Activated T-cell treated with anti-CD3 and anti-CD28 coated beads for 4 hours (primary cell): ENCODE measurements at regions not wholly inside any gene's neighbourhood (a gene's known extent, or its start where the extent isn't known, plus 50 kb on each side); places are given as distances from the start of the nearest gene placed in this dataset.
"Not testable (repeated sequence)": the region's sequence is repeated elsewhere in the genome, so short reads cannot be mapped to it uniquely, and the experiment has no call there.

Experiments used
- DNase-seq: peaks from one replicate; pipeline ENCODE4 v3.0.0-alpha.2; 2020

DNA sequence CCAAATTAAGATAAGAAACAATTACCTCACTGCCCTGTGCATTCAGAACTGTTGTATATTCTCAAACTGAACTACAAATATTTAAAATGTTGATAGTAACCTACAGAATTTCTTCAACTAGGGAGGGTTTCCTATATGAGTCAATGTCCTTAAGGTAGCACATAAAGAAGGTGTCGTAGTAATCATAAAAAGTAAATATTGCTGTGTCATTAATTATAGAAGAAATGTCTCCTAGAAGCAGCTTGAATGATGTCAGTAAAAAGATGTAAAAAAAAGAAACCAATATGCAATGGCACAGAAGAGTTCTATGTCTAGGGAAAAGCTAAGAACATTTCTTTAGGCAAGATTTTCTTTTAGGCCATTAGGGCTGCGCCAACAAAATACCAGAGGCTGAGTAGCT is 559.6 kb upstream of the EPHA5 start:
- DNase-seq: no peak

DNA sequence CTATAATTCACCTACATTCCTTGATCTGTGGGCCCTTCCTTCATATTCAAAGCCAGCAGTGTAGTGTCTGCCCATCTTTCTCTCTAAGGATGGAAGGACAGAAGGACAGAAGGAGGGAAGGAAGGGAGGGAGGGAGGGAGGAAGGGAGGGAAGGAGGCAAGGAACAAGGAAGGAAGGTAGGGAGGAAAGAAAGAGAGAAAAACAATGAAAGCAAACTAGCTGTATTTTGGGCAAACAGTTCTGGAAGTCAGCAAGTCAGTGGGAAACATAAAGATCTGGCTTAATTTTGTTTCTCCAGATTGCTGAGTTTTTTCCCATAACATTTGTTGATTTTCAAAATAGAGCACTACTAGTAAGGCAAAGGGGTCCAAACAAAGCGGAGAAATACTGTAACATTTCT is 555.2 kb upstream of the EPHA5 start:
- DNase-seq: no peak

DNA sequence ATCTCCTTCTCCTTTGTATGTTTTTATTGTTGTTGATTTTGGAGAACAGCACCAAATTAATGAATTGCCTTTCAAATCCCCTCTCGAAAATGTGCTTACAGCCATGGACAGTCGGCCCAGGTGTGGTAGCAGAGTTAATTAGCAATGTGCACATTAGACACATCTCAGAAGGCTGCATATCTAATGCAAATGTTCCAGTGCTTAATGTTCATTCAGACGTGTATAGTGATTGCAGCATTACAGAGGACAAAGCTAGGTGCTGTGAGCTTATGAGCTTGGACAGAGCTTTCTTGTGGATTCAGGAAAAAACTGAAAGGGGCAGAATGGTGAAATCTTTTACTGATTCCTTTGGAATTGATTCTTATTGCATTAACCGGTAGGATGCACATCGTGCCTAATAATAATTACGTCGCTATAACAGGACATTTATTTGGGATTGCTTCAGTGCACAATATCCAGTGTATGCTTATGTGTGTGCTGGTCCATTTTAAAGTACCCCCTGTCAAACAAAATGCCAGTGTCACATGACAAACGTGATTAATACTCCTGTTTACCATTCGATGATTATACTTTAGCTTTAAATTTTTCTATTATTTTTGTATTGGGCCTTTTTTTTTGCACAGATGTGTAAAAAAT is 552.9 kb upstream of the EPHA5 start:
- no peak for DNase-seq

DNA sequence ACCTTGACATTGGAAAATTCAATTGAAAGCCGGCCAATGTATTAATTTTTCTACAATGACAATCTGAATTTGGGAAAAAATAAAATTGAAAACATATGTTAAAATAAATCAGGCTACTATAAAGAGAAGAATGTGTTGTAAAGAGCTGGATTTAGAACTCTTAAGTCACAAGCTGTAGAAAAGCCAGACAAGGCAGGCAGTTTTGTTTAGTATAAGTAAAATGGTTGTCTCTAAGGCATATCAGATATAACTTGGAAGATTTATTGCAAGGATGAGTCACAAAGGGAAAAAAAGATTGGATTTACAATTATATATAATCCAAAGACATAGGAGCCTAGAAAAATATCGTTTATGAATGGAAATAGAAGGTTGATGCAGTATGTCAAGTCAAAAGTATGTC is 549.1 kb upstream of the EPHA5 start:
- DNase-seq: no peak

DNA sequence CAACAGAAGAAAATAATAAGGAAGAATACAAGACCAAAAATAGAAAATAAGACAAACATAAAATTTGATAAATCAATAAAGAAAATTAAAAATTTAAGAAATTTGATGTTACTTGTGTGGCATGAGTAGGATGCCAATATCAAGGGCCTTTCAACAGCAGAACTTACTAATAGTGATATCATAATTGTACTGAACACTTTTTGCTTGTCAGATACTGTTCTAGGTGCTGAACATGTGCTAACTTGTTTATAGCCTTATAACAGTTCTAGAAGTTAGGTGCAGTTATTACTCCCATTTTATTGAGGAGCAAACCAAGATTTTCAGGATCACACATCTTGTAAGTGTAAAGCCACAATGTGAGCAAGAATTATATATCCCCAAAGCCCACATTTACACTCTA is 546.0 kb upstream of the EPHA5 start:
- DNase-seq: no peak

DNA sequence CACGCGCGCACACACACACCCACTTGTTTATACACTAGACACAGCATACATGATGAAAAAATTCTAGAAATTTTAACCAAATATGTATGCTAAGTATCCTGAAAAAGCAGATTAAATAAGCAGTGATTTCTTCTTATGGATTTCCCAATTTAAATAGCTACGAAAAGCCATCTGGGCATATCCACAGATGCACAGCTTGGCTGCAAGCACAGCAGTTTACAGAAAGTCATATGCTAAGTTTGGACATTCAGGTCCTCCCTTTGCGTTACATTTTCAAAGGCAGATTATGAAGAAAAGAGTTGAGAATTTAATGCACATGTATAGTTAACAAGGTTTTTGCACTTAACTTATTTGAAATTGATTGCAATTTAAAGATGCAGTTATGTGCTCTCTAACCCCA is 542.2 kb upstream of the EPHA5 start:
- no peak for DNase-seq

DNA sequence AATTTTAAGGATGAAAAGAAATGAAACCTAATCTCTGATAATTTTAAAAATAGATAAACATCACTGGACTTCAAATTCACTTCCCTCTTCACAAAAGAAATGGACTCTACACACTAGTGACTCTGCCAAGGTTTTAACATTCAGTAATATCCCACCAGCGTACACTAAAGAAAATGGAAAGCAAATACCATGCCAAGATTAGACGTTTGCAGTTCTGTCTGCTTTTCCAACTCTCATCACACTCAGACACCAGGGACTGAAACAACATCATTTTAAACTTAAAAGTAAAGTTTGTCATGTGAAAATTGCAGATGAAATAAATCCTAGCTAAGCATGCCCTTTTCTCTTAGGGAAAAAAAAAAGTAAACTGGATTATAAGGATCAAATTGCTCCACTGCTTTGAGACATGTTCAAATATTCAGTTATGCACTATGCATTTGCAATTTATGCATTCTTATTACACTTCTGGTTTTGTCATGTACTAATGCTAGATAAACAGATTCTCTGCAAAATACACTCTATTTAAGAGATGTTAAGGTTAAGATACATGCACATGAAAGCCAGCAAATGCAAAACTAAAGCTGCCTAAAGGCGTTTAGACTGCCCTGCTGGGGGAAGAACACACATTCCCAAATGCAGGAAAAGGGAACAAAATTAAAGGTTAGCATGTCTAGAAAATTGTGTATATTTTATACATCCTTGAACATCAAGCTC is 534.4 kb upstream of the EPHA5 start:
- DNase-seq: no peak

DNA sequence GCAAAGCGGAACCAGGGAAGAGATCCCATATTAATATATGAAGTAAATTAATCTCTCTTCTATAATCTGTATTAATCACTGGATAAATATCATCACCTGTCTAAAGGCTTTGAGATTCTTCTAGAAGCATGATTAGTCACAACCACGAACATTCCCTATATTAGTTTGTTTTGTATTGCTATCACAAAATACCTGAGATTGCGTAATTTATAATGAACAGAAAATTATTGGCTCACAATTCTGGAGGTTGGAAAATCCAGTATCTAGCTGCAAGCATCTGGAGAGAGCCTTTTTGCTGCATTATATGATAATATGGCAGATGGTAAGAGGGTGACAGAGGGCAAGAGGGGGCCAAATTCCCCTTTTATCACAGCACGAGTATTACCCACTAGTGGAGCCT is 532.6 kb upstream of the EPHA5 start:
- no peak for DNase-seq

DNA sequence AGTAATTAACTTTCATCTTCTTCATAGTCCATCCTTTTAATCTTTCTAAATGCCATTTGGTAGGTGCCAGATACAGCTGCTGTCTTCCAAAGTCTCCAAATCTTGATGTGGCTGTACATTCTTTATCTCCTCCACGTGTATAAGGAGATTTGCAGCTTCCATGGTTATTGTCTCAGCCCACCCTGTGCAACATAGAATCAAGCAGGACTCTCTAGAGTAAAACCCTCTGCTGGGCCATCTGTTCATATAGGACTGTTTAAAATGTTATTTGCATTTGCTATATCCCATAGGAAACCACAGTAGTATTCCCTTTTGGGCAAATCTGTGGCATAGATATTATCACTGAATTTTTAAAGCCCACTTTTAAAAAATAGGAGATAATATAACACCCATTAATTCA is 527.2 kb upstream of the EPHA5 start:
- no peak for DNase-seq

DNA sequence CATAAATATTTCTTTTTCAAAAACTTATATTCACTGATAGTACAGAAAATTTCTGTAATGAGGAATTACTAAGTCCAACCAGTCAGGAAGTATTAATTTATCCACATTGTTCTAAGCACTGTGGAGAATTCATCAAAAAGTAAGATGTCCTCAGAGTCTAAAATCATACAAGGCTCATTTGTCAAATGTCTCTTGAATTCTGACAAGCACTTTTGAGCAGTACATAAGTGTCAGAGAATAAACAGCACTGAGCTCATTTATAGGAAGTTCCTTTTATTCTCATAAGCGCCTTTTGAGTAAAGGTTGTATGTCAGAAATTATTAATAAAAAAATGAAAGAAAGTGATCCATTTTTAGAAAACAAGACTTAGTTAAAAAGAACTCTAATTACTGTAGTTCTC is 523.2 kb upstream of the EPHA5 start:
- no peak for DNase-seq

DNA sequence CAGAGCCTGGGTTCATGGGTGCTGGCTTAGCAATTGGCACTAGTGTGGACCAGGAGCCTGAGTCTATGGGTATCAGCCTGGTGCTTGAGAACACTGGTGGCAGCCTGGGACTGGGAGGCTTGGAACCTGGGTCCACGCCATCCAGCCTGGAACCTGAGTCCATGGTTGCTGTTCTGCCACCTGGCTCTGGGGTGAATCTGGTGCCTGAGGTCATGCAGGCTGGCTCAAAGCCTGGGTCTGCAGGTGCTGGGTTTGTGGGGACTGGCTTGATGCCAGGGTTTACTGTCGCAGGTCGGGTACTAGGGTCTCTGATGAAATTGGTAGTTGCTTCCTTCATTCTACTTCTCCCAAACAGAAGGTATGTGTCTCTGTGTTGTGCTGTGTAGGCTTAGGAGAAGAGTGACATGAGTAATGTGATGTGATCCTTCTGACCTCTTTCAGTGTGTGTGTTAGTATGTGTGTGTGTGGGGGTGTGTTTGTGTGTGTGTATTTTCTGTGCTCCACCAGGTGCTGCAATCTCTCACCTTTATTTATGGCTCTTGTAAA is 517.0 kb upstream of the EPHA5 start:
- DNase-seq: no peak

DNA sequence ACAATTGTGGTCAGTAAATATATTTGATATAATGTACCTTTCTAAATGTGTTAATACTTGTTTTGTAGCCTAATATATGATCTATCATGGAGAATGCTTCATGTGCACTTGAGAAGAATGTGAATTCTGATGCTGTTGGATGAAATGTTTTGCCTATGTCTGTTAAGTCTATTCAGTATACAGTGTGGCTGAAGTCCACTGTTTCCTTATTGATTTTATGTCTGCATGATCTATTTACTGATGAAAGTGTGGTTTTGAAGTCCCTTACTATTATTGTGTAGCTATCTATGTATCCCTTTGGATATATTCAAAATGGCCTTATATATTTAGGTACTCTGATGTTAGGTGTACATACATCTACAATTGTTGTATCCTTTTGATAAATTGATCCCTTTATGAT is 515.8 kb upstream of the EPHA5 start:
- DNase-seq: no peak

DNA sequence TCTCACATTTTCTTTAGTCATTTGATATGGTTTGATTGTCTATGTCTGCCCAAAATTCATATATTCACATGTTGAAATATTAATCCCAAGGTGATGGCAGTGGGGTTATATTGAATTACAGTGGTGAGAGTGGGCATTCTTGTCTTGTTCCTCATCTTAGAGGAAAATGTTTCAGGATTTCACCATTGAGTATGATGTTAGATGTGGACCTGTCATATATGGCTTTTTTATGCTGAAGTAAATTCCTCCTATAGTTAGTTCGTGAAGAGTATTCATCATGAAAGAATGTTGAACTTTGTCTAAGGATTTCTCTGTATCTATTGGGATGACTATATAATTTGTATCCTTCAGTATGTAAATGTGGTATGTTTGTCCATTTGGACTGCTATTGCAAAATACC is 512.3 kb upstream of the EPHA5 start:
- DNase-seq: no peak

DNA sequence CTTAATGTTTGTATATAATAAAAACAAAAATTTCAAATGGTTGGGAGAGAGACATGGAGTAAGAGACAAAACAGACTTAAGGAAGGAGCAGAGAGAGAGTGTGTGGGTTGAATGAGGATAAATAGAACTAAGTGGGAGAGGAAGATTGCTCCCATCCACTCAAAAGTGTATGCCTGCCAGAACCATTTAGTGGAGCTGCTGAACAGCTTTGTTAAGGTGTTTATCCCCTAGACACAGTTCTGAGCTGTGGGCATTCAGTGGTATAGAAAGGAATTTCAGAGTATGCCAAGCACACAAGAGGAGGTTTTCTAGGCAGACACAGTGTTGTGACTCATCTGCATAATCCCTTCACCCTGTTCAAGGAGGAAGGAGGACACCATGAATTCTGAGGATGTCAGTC is 508.6 kb upstream of the EPHA5 start:
- no peak for DNase-seq

DNA sequence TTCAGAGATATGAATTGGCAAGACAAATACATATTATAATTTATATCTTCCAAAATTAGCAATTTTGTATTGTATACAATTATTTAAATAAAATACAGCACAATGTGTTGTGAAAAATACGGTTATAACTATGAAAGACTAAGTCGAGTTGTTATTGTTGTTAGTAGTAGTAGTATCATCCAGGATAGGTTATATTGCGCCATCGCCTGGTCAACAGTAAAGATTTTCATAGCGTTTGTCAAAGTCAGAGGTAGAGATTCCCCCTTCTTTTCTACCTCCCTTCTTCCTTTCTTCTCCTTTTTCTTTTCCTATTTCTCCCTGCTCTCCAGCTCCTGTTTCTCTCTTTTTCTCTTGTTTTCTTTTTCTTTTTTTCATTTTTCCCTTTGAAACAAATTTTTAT is 499.1 kb upstream of the EPHA5 start:
- DNase-seq: no peak

DNA sequence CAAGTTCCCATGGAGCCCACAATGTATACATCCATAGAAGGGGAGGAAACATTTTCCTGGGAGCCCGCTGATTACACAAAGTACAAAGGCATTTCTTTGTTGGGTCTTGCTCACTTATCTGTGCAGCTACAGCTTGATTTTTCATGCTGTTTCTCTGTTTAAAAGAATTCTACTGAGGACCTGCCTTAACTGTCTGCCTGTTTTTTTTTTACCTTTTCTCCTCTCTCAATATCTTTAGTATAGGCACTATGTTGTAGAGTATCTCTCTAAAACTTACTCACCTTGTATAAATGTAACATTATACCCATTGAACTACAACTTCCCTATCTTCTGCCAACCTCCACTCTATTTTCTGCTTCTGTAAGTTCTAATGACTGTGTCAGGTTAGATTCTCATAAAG is 494.6 kb upstream of the EPHA5 start:
- DNase-seq: no peak

DNA sequence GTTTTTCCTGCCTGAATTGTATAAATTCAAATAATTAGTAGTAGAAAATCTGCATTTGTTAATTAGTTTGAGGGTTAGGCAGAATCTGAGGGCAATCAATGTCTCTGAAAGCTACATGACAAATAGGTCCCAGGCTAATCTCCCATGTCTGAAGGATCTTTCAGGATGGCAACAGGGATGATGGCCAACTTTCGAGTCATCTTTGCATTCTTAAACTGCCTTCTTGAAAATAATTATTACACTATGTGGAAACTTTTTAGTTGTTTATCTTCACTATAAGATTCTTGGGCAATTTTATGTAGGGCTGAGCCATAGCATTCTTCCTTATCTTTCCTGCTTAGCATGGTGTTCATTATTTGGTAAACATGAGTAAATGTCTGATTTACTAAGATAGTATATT is 490.3 kb upstream of the EPHA5 start:
- no peak for DNase-seq

DNA sequence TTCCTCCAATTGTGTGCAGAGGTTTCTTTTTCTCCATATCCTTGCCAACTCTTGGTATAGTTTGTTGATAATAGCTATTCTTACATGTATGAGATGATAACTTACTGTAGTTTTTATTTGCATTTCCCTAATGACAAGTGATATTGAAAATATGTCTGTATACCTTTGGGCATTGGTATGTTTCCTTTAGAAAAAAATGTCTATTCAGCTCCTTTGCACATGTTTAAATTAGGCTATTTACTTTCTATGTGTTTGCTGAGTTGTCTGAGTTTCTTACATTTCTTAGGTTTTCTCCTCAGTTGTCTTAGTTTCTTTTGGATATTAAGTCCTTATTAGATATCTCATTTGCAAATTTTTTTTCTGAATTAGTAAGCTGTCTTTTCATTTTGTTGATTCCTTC is 487.3 kb upstream of the EPHA5 start:
- DNase-seq: no peak

DNA sequence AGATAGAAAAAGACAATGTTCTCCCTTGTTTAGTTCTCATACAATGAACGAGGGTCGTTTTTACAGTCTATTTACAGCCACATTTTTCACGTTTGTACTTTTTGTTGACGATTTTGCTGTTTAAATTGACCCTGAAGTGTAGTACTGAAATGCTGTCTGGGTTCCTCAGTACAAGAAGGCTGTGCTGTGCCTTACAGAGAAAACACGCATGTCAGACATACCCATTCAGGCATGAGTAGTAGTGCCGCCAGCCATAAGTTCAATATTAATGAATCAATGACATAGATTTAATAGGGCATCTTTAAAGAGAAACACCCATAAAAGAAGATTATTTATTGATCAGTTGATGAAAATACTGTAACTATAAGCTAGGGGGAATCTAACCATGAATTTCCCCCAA is 459.8 kb upstream of the EPHA5 start:
- DNase-seq: no peak

DNA sequence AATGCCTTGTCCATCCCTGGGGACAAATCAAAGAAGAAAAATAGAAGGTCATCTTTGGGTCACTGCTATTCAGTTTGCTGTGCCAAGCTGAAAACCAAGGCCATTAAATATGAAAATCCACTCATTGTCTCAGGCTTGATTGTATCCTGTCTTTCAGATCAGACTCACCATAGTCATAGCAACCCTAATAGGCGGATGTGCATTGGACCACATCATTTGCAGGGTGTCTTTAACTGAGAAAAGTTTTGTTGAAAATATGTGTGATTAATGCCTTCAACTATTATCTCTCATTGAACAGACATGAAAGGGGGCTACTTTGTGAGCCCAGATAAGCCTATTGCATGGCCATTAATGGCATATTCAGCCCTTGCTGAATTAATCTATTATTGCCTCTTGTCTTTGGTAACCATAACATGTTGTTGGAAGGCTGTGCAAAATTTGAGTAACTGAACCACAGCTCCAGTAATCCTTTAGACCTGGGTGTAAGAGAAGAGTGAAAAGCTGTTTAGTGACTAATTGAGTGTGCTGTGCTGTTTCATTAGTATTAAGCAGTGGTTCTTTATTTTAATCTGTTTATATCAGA is 453.6 kb upstream of the EPHA5 start:
- DNase-seq: no peak

DNA sequence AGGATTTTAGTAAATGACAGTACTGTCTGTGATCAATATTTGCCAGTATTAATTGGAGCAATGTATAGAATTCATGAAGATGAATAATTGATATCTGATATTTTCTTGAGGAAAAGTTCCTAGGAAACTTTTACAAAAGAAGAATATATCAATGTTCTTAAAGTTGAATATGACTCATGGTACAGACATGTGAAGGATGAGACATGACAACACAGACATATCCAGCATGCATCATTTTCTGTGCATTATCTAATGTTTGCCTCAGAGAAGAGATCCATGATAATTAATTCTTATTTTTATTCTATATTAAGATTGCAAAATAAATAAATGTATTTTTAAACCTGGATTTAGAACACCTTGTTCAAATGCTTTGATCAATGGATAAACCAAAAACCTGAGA is 452.9 kb upstream of the EPHA5 start:
- no peak for DNase-seq

DNA sequence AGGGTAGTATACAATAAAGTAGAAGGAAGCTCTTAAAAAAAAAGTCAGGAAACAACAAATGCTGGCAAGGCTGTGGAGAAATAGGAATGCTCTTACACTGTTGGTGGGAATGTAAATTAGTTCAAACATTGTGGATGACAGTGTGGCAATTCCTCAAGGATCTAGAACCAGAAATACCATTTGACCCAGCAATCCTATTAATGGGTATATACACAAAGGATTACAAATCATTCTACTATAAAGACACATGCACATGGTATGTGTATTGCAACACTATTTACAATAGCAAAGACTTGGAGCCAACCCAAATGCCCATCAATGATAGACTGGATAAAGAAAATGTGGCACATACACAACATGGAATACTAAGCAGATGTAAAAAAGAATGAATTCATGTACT is 444.9 kb upstream of the EPHA5 start:
- not testable (repeated sequence) for DNase-seq

DNA sequence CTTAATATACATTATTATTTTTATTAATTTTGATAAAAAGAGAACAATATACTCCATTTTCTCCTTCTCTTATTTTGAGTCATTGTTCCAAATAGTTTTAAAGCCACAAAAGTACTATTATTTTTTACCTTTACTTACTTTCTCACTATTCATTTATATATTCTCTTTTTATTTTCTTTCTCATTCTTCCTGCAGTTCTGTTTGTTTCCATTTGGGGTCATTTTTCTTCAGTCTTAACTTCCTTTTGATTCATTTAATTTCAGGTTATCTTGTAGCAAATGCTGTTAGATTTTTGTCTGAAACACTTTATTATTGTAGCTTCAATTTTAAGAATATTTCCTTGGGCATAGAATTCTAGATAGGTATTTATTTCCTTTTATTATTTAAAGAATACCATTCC is 438.6 kb upstream of the EPHA5 start:
- no peak for DNase-seq

DNA sequence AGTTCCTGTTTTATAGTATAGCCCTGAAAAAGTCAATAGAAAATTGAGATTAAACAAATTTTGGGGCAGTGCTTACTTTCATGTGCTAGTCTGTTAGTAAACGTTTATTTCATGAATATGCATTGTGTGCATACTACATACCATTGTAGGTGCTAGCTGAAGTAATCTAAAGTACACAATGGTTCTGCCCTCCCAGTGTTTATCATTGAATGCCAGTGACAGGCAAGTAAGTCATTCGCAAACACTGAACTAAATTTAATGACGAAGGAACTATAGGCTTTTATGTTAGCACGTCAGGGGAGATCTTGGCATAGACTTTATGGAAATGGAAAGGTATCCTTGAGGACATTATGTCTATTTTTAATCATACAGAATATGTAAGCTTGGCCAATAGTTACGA is 426.9 kb upstream of the EPHA5 start:
- no peak for DNase-seq

DNA sequence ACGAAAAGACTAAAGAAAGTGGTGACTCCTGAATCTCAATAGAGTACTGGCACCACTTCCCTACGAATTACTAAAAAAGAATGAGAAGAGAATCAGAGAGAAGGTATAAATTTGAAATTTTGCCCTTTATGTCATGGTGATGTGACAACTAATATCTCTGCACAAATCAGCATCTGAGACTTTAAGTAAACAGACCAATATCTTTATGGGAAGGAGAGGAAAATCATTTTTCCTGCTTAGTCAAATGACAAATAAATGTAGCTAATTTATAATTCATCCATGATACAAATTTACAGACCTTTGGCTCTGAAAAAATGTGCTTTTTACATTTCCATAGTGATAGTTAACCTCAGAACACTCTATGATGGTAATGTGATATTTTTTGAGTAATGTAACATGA is 424.8 kb upstream of the EPHA5 start:
- no peak for DNase-seq
